ENCODE measurements at regions not wholly inside any gene's neighbourhood (a gene's known extent, or its start where the extent isn't known, plus 50 kb on each side); places are given as distances from the start of the nearest gene placed in this dataset.

GRCh38 chr9:11320989-11321388 lies 708.2 kb upstream of the PTPRD start:
- no peak for DNase-seq (ENCODE audit: low read depth in 2 of 2)

GRCh38 chr9:11323457-11323856 lies 710.7 kb upstream of the PTPRD start:
- DNase-seq (ENCODE audit: low read depth in 2 of 2), result no peak

DNA sequence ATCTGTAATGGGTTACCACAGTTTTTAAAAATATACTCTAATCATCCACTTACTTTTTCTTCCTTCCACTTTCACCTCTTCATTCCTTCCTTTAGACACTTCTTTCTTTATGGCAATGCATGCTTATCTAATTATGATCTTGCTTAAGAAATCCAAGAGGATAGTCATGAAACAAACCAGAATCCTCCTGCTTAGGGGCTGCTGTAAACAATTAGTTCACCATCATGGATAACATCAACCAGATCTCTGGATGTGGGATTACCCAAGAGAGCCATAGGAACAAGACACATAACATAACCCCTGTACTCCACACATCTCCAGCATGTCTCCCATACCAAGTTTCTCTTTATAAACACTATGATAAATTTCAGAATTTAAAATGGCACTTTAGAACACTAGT lies 713.4 kb upstream of the PTPRD start:
- no peak for DNase-seq (ENCODE audit: low read depth in 2 of 2)

DNA sequence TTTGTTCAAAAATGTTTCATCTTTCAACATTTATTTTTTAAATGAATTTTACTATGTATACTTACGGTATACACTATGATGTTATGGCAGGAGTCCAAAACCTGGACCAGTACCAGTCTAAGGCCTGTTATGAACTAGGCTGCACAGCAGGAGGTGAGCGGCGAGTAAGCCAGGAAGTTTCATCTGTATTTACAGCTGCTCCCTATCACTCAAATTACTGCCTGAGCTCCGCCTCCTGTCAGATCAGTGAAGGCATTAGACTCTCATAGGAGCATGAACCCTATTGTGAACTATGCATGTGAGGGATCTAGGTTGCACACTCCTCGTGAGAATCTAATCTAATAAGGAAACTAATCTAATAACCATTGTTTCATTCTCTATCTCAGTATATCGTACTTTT lies 715.5 kb upstream of the PTPRD start:
- DNase-seq (ENCODE audit: low read depth in 2 of 2), result no peak

- no peak for DNase-seq (ENCODE audit: low read depth in 2 of 2)
Measured at GRCh38 chr9:11335011-11335410, 722.2 kb upstream of the PTPRD start.

GRCh38 chr9:11338130-11338529 lies 725.3 kb upstream of the PTPRD start:
- DNase-seq (ENCODE audit: low read depth in 2 of 2), result no peak

DNA sequence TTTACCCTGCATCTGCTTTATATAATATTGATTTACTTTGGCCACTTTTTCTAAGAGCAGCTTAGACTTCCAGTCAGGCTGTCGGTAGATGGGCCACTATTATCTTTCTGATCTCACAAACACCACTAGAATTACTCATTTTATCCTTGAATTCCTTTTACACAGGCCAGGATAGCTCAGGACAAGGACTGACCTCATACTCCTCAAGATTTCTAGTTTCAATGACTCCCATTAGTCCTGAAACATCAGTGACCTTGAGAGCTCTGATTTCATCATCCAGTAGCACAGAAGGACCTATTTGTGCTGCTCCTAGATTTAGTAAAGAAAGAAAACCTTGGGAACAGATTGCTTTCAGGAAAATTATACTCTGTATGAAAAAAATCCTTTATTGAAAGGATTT lies 727.9 kb upstream of the PTPRD start:
- no peak for DNase-seq (ENCODE audit: low read depth in 2 of 2)

DNA sequence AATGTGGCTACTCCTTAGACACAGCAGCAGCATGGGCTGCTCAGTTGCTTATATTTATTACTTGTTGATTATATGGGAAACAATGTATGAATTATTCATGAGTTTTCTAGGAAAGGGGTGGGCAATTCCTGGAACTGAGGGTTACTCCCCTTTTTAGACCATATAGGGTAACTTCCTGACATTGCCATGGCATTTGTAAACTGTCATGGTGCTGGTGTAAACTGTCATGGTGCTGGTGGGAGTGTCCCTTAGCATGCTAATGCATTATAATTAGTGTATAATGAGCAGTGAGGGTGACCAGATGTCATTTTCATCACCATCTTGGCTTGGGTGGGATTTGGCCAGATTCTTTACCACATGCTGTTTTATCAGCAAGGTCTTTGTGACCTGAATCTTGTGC lies 734.6 kb upstream of the PTPRD start:
- DNase-seq (ENCODE audit: low read depth in 2 of 2), result no peak

DNA sequence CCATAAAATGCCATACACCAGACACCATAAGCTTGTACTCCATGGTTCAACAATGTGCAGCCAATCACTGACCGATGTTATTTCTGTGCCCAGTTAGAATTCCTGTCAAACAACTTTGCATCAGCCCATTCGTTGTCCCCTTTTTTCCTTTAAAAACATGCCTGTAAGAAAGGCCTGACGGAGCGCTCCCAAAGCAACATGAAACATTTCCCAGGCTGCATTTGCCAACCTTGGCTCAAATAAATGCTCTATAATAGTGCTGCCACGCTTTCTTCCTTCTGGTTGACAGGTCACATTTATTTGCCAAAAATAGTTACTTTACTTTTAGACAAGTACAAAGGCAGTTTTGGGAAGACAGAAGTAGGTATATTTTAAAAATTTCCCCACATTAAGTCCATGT lies 735.6 kb upstream of the PTPRD start:
- no peak for DNase-seq (ENCODE audit: low read depth in 2 of 2)

DNA sequence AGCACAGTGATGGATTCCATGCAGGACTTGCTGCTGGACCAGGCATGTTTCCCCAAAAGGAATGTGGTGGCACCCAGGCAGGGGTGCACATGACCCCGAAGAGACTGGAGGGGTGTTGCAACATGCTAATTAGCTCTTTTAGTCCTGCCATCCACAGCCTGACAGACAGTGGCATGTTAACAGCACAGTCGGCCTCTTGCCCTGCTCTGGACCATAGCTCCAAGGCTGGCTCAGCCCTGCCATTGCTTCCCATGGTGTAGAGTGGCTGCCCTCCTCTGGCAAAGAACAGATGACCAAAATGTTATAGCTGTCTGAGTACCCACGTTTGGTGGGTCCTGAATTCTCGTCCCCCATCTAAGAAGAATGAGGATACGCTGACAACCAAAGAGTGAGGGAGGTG lies 736.4 kb upstream of the PTPRD start:
- DNase-seq (ENCODE audit: low read depth in 2 of 2), result no peak

GRCh38 chr9:11352612-11353011 lies 739.8 kb upstream of the PTPRD start:
- no peak for DNase-seq (ENCODE audit: low read depth in 2 of 2)

GRCh38 chr9:11356067-11356466 lies 743.3 kb upstream of the PTPRD start:
- DNase-seq (ENCODE audit: low read depth in 2 of 2), result no peak

GRCh38 chr9:11366585-11367129 lies 753.9 kb upstream of the PTPRD start:
- no peak for DNase-seq (ENCODE audit: low read depth in 2 of 2)

DNA sequence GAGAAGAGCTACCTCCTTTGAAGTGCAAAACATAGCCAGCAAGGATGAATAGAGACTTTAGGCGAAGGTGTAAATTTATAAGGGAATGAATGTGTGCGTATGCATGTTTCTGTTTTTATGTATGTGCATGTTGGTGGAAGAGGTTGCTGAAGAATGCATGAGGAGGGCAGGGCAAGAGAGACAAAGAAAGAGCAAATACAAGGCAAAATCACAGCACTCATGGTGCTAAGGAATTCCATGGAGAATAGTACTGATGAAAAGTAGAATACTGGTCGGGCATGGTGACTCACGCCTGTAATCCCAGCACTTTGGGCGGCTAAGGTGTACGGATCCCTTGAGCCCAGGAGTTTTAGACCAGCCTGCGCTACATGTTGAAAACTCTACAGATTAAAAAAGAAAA lies 762.1 kb upstream of the PTPRD start:
- no peak for DNase-seq (ENCODE audit: low read depth in 2 of 2)

GRCh38 chr9:11402621-11403020 lies 789.8 kb upstream of the PTPRD start:
- DNase-seq (ENCODE audit: low read depth in 2 of 2), result no peak

GRCh38 chr9:11414241-11414640 lies 801.4 kb upstream of the PTPRD start:
- no peak for DNase-seq (ENCODE audit: low read depth in 2 of 2)

- DNase-seq (ENCODE audit: low read depth in 2 of 2), result no peak
Measured at GRCh38 chr9:11417782-11418181, 805.0 kb upstream of the PTPRD start.

- no peak for DNase-seq (ENCODE audit: low read depth in 2 of 2)
Measured at GRCh38 chr9:11431490-11431889, 818.7 kb upstream of the PTPRD start.

- DNase-seq (ENCODE audit: low read depth in 2 of 2), result no peak
Measured at GRCh38 chr9:11432361-11432760, 819.6 kb upstream of the PTPRD start.

GRCh38 chr9:11443631-11444030 lies 830.8 kb upstream of the PTPRD start:
- no peak for DNase-seq (ENCODE audit: low read depth in 2 of 2)

DNA sequence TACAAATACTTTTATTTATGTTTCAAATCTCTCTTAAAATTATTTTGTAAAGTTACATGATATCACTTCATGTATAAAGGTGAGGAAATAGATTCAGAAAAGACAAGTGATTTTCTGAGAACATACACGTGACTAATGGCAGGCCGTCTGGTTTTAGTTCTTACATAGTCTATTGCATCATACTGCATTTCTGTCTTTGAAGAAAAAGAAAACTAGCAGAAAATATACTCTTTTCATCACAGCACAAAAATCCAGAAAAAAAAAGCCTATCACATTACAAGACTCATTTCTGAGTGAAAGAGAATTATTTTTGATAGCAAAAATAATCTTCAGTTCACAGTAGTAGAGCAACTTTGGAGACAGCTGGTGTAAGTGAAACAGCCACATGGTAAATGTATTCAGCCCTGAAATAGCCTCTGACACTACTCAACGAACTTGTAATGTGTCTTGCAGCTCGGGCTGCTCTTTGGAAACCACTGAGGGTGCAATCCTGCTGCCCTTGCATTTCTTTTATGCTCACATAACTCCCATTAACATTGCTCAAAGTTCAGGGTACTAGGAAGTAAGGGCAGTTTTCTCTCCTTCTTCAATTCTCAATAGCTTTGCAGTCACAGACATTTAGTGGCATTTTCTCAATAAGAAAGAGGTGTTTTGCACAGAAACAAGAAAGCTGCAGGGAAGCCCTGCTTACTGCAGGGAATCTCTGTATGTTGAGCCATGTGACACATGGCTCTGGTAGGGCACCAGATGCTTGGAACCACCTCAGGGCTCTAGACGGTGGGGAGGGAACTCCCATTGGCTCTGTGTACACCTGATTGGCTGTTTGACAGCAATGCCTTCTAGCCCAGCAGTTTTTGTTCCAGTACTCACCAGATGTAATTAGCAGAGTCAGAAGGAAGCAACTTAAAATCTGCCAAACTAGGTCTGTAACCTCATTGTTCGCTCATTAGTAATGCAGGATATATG lies 845.3 kb upstream of the PTPRD start:
- DNase-seq (ENCODE audit: low read depth in 2 of 2), result no peak

DNA sequence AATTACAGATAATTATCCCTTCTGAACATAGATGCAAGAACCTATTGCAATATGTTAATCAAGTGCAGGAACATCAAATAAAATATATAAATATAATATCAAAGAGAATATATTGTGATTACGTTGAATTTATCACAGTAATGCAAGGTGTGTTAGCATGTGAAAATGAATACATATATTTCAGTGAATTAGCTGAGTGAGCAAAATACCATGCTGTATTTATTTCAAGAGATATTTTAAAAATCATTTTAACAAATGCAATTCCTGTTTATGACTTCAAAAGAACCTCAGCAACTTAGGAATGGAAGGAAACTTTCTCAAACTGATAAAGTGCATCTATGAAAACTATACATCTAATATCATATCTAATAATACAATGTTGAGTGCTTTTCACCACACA lies 856.9 kb upstream of the PTPRD start:
- DNase-seq (ENCODE audit: low read depth in 2 of 2), result no peak

GRCh38 chr9:11471321-11471720 lies 858.5 kb upstream of the PTPRD start:
- no peak for DNase-seq (ENCODE audit: low read depth in 2 of 2)

DNA sequence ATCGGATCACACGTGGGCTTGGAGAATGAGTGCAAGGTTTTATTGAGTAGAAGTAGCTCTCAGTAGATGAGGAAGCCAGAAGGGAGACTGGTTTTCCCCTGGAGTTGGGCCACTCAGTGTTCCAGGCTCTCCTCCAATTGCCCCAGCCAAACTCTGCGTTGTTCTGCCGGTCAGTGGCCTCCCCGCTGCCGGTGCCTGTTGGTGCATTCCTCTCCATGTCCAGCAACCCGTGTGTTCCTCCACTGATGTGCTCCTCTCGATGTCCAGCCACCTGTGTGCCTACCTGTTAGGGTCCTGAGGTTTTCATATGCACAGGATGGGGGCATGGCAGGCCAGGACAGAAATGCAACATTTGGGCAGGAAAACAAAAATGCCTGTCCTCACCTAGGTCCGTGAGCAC lies 888.0 kb upstream of the PTPRD start:
- DNase-seq (ENCODE audit: low read depth in 2 of 2), result no peak
